ENCODE measurements at regions not wholly inside any gene's neighbourhood (a gene's known extent, or its start where the extent isn't known, plus 50 kb on each side); places are given as distances from the start of the nearest gene placed in this dataset.

- TF ChIP-seq, protein P1, sequence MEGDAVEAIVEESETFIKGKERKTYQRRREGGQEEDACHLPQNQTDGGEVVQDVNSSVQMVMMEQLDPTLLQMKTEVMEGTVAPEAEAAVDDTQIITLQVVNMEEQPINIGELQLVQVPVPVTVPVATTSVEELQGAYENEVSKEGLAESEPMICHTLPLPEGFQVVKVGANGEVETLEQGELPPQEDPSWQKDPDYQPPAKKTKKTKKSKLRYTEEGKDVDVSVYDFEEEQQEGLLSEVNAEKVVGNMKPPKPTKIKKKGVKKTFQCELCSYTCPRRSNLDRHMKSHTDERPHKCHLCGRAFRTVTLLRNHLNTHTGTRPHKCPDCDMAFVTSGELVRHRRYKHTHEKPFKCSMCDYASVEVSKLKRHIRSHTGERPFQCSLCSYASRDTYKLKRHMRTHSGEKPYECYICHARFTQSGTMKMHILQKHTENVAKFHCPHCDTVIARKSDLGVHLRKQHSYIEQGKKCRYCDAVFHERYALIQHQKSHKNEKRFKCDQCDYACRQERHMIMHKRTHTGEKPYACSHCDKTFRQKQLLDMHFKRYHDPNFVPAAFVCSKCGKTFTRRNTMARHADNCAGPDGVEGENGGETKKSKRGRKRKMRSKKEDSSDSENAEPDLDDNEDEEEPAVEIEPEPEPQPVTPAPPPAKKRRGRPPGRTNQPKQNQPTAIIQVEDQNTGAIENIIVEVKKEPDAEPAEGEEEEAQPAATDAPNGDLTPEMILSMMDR (IDR thresholded peaks at IDR 0.05): no peak
- Histone ChIP-seq H3K4me1 (peaks cover 0 to 17% of the 10 kb centered on the region in 2 donors), H3K4me3 (no peak overlapping the region), H3K27ac (no peak overlapping the region), H3K36me3 (no peaks in the 10 kb centered on the region), H3K9me3 (no peaks in the 10 kb centered on the region), H3K27me3 (no peaks in the 10 kb centered on the region)
- DNase-seq (ENCODE audit: low spot score): no peak
Observed at GRCh38 chr12:92036771-92037453, 108.7 kb downstream of the BTG1 start.

DNA sequence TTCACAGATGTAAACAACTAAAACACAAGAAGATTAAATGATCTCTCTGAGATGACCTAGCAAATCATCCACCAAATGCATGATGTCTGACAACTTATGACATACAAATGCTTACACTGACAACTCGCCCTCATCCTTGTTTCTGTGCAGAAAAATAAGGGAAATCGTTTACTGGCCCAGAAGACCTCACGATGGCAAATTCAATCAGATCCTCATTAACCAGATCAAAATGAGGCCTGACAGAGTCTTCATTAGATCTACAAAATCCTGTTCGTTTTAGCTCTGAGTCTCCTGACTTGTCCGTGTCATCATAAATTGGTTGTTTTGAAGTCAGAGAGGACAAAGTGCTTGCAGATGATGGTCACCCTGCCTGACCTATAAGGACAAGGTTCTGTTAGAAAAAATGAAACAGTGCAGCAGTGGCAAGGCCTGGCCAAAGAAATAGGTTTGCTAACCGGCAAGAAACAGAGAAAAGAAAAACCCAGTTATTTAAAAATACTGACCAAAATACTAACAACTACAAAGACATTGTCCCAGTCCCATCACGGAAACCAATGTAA lies 109.5 kb downstream of the BTG1 start:
- DNase-seq (ENCODE audit: low spot score): no peak
- TF ChIP-seq, protein P1 (IDR thresholded peaks at IDR 0.05): no peak
- peaks cover 0 to 17% of the 10 kb centered on the region in 2 donors for H3K4me1 ChIP-seq

GRCh38 chr12:92035477-92035876 lies 110.2 kb downstream of the BTG1 start:
- DNase-seq (ENCODE audit: low spot score): no peak
- Histone ChIP-seq H3K9me3 (no peaks in the 10 kb centered on the region), H3K4me3 (no peak overlapping the region), H3K27me3 (no peaks in the 10 kb centered on the region), H3K36me3 (no peaks in the 10 kb centered on the region), H3K27ac (no peak overlapping the region), H3K4me1 (peaks cover 0 to 24% of the 10 kb centered on the region in 2 donors)
- TF ChIP-seq, protein P1 (IDR thresholded peaks at IDR 0.05): no peak

More for the DNA sequence above, 109.5 kb downstream of the BTG1 start:
- Histone ChIP-seq H3K36me3 (no peaks in the 10 kb centered on the region), H3K27me3 (no peaks in the 10 kb centered on the region), H3K9me3 (no peaks in the 10 kb centered on the region), H3K4me3 (no peak overlapping the region), H3K27ac (no peak overlapping the region)

DNA sequence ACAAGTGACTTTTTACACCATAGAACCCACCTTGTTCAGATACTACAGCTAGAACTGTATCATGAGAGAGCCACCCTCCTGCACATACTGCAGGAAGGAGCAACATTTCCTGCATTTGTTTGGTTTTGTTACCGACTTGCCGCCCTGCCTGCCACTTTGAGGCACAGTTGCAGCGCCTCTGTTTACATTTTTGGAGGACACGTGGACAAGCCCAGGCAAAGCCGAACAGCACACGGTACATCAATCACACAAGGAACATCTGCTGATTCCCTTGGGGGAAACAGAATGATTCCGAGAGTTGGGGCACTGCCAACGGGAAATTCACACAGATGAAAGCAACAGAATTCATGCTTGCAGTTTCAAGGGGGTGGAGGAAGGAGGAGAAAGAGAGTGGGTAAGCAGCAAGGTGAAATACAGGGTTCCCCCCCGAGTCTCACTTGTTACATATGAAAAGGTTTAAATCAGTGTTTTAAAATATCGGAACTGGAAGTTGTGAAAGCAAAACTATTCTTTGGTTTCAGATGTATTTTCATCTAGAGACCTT lies 110.7 kb downstream of the BTG1 start:
- Histone ChIP-seq H3K4me1 (peaks cover 0 to 29% of the 10 kb centered on the region in 2 donors), H3K36me3 (no peaks in the 10 kb centered on the region), H3K4me3 (peak overlapping the region in 1 of 2 donors; percentile 21), H3K27ac (peak overlapping the region in 1 of 2 donors; percentile 3), H3K9me3 (no peaks in the 10 kb centered on the region), H3K27me3 (no peaks in the 10 kb centered on the region)
- no peak for DNase-seq (ENCODE audit: low spot score)
- TF ChIP-seq, protein P1 (IDR thresholded peaks at IDR 0.05): peak in 1 of 2 donors; percentile 11

- no peak for DNase-seq (ENCODE audit: low spot score)
- TF ChIP-seq, protein P1 (IDR thresholded peaks at IDR 0.05): no peak
- Histone ChIP-seq H3K4me3 (no peak overlapping the region), H3K27ac (no peak overlapping the region), H3K4me1 (peaks cover 0 to 35% of the 10 kb centered on the region in 2 donors), H3K9me3 (no peaks in the 10 kb centered on the region), H3K27me3 (no peaks in the 10 kb centered on the region), H3K36me3 (no peaks in the 10 kb centered on the region)
Observed at GRCh38 chr12:92034083-92034482, 111.6 kb downstream of the BTG1 start.

Measured in right atrium auricular region (tissue), 2 donors.